SK-N-SH (cell line): ENCODE measurements at regions not wholly inside any gene's neighbourhood (a gene's known extent, or its start where the extent isn't known, plus 50 kb on each side); places are given as distances from the start of the nearest gene placed in this dataset.
"Not testable (repeated sequence)": the region's sequence is repeated elsewhere in the genome, so short reads cannot be mapped to it uniquely, and the experiment has no call there.

ENCODE experiments used
- EP300 ChIP-seq, 2 experiments: IDR thresholded peaks; 2 replicates each; pipeline versions ENCODE4 v1.4.0 to v1.6.1; 2012; ENCODE audit warnings: borderline replicate concordance in 1 of 2, low read depth in 1 of 2, low read length in 1 of 2
- EZH2phosphoT487 ChIP-seq: fragments of 200-600 bp; sonication (generic); IDR thresholded peaks from 2 replicates; pipeline ENCODE4 v1.6.1; 2017; ENCODE audit warnings: low read depth, mixed run types, mild to moderate bottlenecking, antibody characterized with exemption, moderate library complexity, borderline replicate concordance
- GABPA ChIP-seq: IDR thresholded peaks from 2 replicates; pipeline ENCODE4 v1.4.0; 2012; ENCODE audit warnings: low read depth, mild to moderate bottlenecking
- MAX ChIP-seq: IDR thresholded peaks from 2 replicates; pipeline ENCODE4 v1.4.0; 2012; ENCODE audit warnings: low read depth
- MXI1 ChIP-seq: IDR thresholded peaks from 2 replicates; pipeline ENCODE4 v1.6.1; 2012; ENCODE audit warnings: mild to moderate bottlenecking, low read depth, low read length, improper control_type of control experiment
- NRF1 ChIP-seq: IDR thresholded peaks from 2 replicates; pipeline ENCODE4 v1.6.1; 2012; ENCODE audit warnings: low read depth, mild to moderate bottlenecking, low read length
- RAD21 ChIP-seq: IDR thresholded peaks from 2 replicates; pipeline ENCODE4 v1.6.1; 2012; ENCODE audit warnings: mild to moderate bottlenecking, low read length
- RCOR1 ChIP-seq: fragments of 150-350 bp; IDR thresholded peaks from 2 replicates; pipeline ENCODE4 v1.6.1; 2017; ENCODE audit warnings: antibody characterized with exemption, low read length
- REST ChIP-seq: IDR thresholded peaks from 2 replicates; pipeline ENCODE4 v1.6.1; 2012; ENCODE audit warnings: mild to moderate bottlenecking, low read depth, low read length, moderate library complexity
- RFX5 ChIP-seq: IDR thresholded peaks from 2 replicates; pipeline ENCODE4 v1.6.1; 2012; ENCODE audit warnings: mild to moderate bottlenecking, improper control_type of control experiment, low read length
- SMC3 ChIP-seq: IDR thresholded peaks from 2 replicates; pipeline ENCODE4 v1.6.1; 2012; ENCODE audit warnings: low read depth, low read length, improper control_type of control experiment
- USF1 ChIP-seq: IDR thresholded peaks from 2 replicates; pipeline ENCODE4 v1.4.0; 2012; ENCODE audit warnings: low read depth, borderline replicate concordance
- YY1 ChIP-seq: IDR thresholded peaks from 2 replicates; pipeline ENCODE4 v1.4.0; 2012; ENCODE audit warnings: low read depth, mild to moderate bottlenecking
- TF ChIP-seq, protein P1 (sequence below): fragments of 200-600 bp; sonication (generic); IDR thresholded peaks from 2 replicates; pipeline ENCODE4 v1.6.1; 2017; ENCODE audit warnings: antibody characterized with exemption, mild to moderate bottlenecking, moderate library complexity

DNA sequence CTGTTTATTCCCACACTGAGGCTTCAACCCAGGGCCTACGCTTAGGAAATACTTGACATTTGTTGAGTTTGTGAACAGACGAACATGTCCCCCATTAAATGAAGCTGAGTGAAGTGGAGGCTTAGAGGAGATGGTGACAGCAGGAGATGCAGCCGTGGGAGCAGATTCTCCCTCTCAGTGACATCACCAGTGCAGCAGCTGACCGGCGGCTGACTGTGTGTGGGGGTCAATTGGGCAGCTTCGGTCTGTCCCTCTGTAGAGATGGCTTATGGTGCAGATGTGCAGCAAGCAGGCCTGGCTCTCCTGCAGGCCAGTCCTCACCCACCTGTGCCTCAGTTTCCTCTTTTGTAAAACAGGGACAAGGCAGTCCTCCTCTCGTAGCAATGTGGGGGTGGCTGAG lies 201.8 kb downstream of the RTP5 start:
- TF ChIP-seq RFX5; EP300 (IDR thresholded peaks at IDR 0.05; ENCODE audit: borderline replicate concordance in 1 of 2, low read depth in 1 of 2, low read length in 1 of 2); RCOR1; GABPA; RAD21; YY1; MAX; REST; USF1; SMC3; MXI1; EZH2phosphoT487; NRF1: not testable (repeated sequence)
- TF ChIP-seq, protein P1, sequence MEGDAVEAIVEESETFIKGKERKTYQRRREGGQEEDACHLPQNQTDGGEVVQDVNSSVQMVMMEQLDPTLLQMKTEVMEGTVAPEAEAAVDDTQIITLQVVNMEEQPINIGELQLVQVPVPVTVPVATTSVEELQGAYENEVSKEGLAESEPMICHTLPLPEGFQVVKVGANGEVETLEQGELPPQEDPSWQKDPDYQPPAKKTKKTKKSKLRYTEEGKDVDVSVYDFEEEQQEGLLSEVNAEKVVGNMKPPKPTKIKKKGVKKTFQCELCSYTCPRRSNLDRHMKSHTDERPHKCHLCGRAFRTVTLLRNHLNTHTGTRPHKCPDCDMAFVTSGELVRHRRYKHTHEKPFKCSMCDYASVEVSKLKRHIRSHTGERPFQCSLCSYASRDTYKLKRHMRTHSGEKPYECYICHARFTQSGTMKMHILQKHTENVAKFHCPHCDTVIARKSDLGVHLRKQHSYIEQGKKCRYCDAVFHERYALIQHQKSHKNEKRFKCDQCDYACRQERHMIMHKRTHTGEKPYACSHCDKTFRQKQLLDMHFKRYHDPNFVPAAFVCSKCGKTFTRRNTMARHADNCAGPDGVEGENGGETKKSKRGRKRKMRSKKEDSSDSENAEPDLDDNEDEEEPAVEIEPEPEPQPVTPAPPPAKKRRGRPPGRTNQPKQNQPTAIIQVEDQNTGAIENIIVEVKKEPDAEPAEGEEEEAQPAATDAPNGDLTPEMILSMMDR, result not testable (repeated sequence)
